Osteoblast (primary cell): ENCODE measurements at regions not wholly inside any gene's neighbourhood (a gene's known extent, or its start where the extent isn't known, plus 50 kb on each side); places are given as distances from the start of the nearest gene placed in this dataset.

Experiments used
- DNase-seq: peaks from one replicate; pipeline ENCODE4 v3.0.0; 2011; ENCODE audit warnings: low spot score, mixed read lengths; ENCODE audit not compliant: insufficient read length; ENCODE audit errors: missing footprints
- H2AFZ ChIP-seq: 2 replicates; pipeline ENCODE4 v1.6.0; 2011; ENCODE audit warnings: mild to moderate bottlenecking, low read length
- H3K27ac ChIP-seq: 2 replicates; pipeline ENCODE4 v1.5.1; 2011; ENCODE audit warnings: mild to moderate bottlenecking, low read depth, low read length, moderate library complexity
- H3K27me3 ChIP-seq: 2 replicates; pipeline ENCODE4 v1.6.0; 2012; ENCODE audit warnings: mild to moderate bottlenecking, control low read depth, inconsistent platforms, low read length, moderate library complexity; ENCODE audit not compliant: insufficient read depth
- H3K36me3 ChIP-seq: 2 replicates; pipeline ENCODE4 v1.5.1; 2011; ENCODE audit warnings: mild to moderate bottlenecking, low read length, control low read depth, moderate library complexity; ENCODE audit not compliant: insufficient read depth
- H3K4me1 ChIP-seq: 2 replicates; pipeline ENCODE4 v1.5.1; 2011; ENCODE audit warnings: mild to moderate bottlenecking, low read length, control low read depth, moderate library complexity; ENCODE audit not compliant: insufficient read depth
- H3K4me2 ChIP-seq: 2 replicates; pipeline ENCODE4 v1.6.0; 2011; ENCODE audit warnings: mild to moderate bottlenecking, low read length; ENCODE audit not compliant: insufficient read depth
- H3K4me3 ChIP-seq: fragments of 200-600 bp; sonication (generic); 3 replicates; pipeline ENCODE4 v1.5.1; 2012; ENCODE audit warnings: mild to moderate bottlenecking, low read length, inconsistent platforms; ENCODE audit not compliant: insufficient read depth
- H3K79me2 ChIP-seq: 2 replicates; pipeline ENCODE4 v1.6.0; 2012; ENCODE audit warnings: mild to moderate bottlenecking, low read length, control low read depth, inconsistent platforms; ENCODE audit not compliant: insufficient read depth
- H3K9me3 ChIP-seq: 2 replicates; pipeline ENCODE4 v1.5.1; 2011; ENCODE audit warnings: low read depth, low read length, control low read depth
- H4K20me1 ChIP-seq: 2 replicates; pipeline ENCODE4 v1.6.0; 2012; ENCODE audit warnings: mild to moderate bottlenecking, low read length, control low read depth; ENCODE audit not compliant: insufficient read depth
- TF ChIP-seq, protein P1 (sequence below): IDR thresholded peaks from 2 replicates; pipeline ENCODE4 v1.5.1; 2011; ENCODE audit warnings: mild to moderate bottlenecking, low read depth, low read length, moderate library complexity; ENCODE audit errors: extremely low read depth

GRCh38 chr5:115439639-115440038 is 104.9 kb downstream of the FEM1C start:
- H3K79me2 ChIP-seq: no peaks in the 10 kb centered on the region
- no peak for DNase-seq
- no peak overlapping the region for H3K27ac ChIP-seq
- TF ChIP-seq, protein P1, sequence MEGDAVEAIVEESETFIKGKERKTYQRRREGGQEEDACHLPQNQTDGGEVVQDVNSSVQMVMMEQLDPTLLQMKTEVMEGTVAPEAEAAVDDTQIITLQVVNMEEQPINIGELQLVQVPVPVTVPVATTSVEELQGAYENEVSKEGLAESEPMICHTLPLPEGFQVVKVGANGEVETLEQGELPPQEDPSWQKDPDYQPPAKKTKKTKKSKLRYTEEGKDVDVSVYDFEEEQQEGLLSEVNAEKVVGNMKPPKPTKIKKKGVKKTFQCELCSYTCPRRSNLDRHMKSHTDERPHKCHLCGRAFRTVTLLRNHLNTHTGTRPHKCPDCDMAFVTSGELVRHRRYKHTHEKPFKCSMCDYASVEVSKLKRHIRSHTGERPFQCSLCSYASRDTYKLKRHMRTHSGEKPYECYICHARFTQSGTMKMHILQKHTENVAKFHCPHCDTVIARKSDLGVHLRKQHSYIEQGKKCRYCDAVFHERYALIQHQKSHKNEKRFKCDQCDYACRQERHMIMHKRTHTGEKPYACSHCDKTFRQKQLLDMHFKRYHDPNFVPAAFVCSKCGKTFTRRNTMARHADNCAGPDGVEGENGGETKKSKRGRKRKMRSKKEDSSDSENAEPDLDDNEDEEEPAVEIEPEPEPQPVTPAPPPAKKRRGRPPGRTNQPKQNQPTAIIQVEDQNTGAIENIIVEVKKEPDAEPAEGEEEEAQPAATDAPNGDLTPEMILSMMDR: no peak
- H3K27me3 ChIP-seq: no peaks in the 10 kb centered on the region
- H3K9me3 ChIP-seq: no peaks in the 10 kb centered on the region
- H4K20me1 ChIP-seq: no peaks in the 10 kb centered on the region
- no peak overlapping the region for H2AFZ ChIP-seq
- no peaks in the 10 kb centered on the region for H3K36me3 ChIP-seq
- peaks cover 11% of the 10 kb centered on the region for H3K4me1 ChIP-seq
- H3K4me3 ChIP-seq: no peak overlapping the region
- no peak overlapping the region for H3K4me2 ChIP-seq

GRCh38 chr5:115439042-115439441 is 105.5 kb downstream of the FEM1C start:
- Histone ChIP-seq H3K36me3 (no peaks in the 10 kb centered on the region), H3K27me3 (no peaks in the 10 kb centered on the region), H3K9me3 (no peaks in the 10 kb centered on the region), H3K27ac (no peak overlapping the region), H3K79me2 (no peaks in the 10 kb centered on the region), H3K4me2 (no peak overlapping the region), H4K20me1 (no peaks in the 10 kb centered on the region), H3K4me3 (no peak overlapping the region), H3K4me1 (peaks cover 11% of the 10 kb centered on the region), H2AFZ (no peak overlapping the region)
- no peak for DNase-seq
- TF ChIP-seq, protein P1: no peak

- Histone ChIP-seq H3K4me2 (no peak overlapping the region), H3K4me3 (no peak overlapping the region), H2AFZ (no peak overlapping the region), H4K20me1 (no peaks in the 10 kb centered on the region), H3K4me1 (peaks cover 11% of the 10 kb centered on the region), H3K27ac (peak overlapping the region; percentile 18), H3K9me3 (no peaks in the 10 kb centered on the region), H3K36me3 (no peaks in the 10 kb centered on the region), H3K27me3 (no peaks in the 10 kb centered on the region), H3K79me2 (no peaks in the 10 kb centered on the region)
- TF ChIP-seq, protein P1: no peak
- no peak for DNase-seq
These were observed 108.5 kb downstream of the FEM1C start for GRCh38 chr5:115435778-115436712.

DNA sequence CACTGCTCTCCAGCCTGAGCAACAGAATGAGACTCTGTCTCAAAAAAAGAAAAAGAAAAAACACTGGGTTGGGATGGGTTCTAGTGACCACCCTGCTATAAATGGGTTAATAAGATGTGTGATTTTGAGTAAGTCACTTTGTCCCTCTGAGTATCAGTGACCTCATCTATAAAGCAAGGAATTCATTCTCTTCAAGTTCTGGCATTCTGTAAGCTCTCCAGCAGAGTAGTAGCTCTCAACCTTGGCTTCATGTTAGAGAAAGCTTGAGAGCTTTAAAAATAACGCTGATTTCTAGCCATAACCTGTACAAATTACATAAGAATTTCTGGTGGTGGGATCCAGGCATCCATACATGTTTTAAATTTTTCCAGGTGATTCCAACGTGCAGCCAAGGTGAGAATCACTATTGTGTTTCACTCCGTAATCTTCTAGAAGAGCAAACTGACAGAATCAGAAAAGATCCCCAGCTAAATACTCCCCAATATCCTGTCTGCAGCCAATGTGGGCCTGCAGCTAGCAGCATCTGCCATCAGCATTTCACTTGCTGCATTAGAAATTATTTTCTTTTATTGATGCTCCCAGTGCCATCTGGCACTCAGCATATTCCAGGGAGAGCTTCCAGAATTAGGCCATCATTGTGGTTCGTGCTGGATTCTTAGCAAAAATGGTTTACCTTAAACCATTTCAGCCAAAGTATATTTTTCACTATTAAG is 109.4 kb downstream of the FEM1C start:
- Histone ChIP-seq H2AFZ (no peak overlapping the region), H3K27ac (no peak overlapping the region), H3K79me2 (no peaks in the 10 kb centered on the region), H3K4me3 (no peak overlapping the region), H3K36me3 (no peaks in the 10 kb centered on the region), H3K9me3 (no peaks in the 10 kb centered on the region), H3K27me3 (no peaks in the 10 kb centered on the region), H3K4me2 (no peak overlapping the region), H4K20me1 (no peaks in the 10 kb centered on the region), H3K4me1 (peaks cover 11% of the 10 kb centered on the region)
- DNase-seq: no peak
- TF ChIP-seq, protein P1: no peak
